Choroid plexus epithelial cell (primary cell): ENCODE measurements at regions not wholly inside any gene's neighbourhood (a gene's known extent, or its start where the extent isn't known, plus 50 kb on each side); places are given as distances from the start of the nearest gene placed in this dataset.

Source experiments
- DNase-seq: peaks from one replicate; pipeline ENCODE4 v3.0.0-alpha.2; 2010; ENCODE audit warnings: low read depth
- H3K4me3 ChIP-seq: 2 replicates; pipeline ENCODE4 v1.5.1; 2011; ENCODE audit warnings: low read depth, mild to moderate bottlenecking, control low read depth, low read length, moderate library complexity
- CTCF ChIP-seq: conservative IDR thresholded peaks from 2 replicates; pipeline ENCODE4 v1.5.1; 2011; ENCODE audit warnings: low read depth, mild to moderate bottlenecking, control low read depth, inconsistent platforms, low read length, moderate library complexity

- no peak for TF ChIP-seq CTCF
- H3K4me3 ChIP-seq: no peak overlapping the region
- DNase-seq: no peak
Measured at GRCh38 chr7:142413280-142414000, 155.6 kb upstream of the PRSS58 start.

GRCh38 chr7:142412551-142413193, 154.8 kb upstream of the PRSS58 start:
- peak; percentile 93 for TF ChIP-seq CTCF
- H3K4me3 ChIP-seq: no peak overlapping the region
- peak; percentile 85 for DNase-seq

- TF ChIP-seq CTCF: no peak
- no peak overlapping the region for H3K4me3 ChIP-seq
- no peak for DNase-seq
Measured at GRCh38 chr7:142409471-142409870, 151.6 kb upstream of the PRSS58 start.

GRCh38 chr7:142408794-142409193, 150.9 kb upstream of the PRSS58 start:
- DNase-seq: no peak
- H3K4me3 ChIP-seq: no peak overlapping the region
- TF ChIP-seq CTCF: no peak

GRCh38 chr7:142407939-142408570, 150.2 kb upstream of the PRSS58 start:
- no peak overlapping the region for H3K4me3 ChIP-seq
- peak; percentile 30 for DNase-seq
- no peak for TF ChIP-seq CTCF

GRCh38 chr7:142405122-142405765, 147.4 kb upstream of the PRSS58 start:
- no peak for TF ChIP-seq CTCF
- no peak overlapping the region for H3K4me3 ChIP-seq
- no peak for DNase-seq
